IPS-NIHi7 (cell line): ENCODE measurements at regions not wholly inside any gene's neighbourhood (a gene's known extent, or its start where the extent isn't known, plus 50 kb on each side); places are given as distances from the start of the nearest gene placed in this dataset.

Source experiments
- DNase-seq: peaks from one replicate; pipeline ENCODE4 v3.0.0; 2012; ENCODE audit warnings: mixed read lengths; ENCODE audit errors: extremely low spot score

GRCh38 chr2:220424561-220424960 is 797.1 kb downstream of the SLC4A3 start:
- no peak for DNase-seq

- DNase-seq: no peak
Measured at GRCh38 chr2:220432645-220433044, 805.2 kb downstream of the SLC4A3 start.

GRCh38 chr2:220433131-220433530 is 805.7 kb downstream of the SLC4A3 start:
- DNase-seq: no peak

GRCh38 chr2:220434385-220434784 is 807.0 kb downstream of the SLC4A3 start:
- DNase-seq: no peak

- no peak for DNase-seq
Measured at GRCh38 chr2:220437938-220438337, 810.5 kb downstream of the SLC4A3 start.

GRCh38 chr2:220440731-220441130 is 813.3 kb downstream of the SLC4A3 start:
- no peak for DNase-seq

- no peak for DNase-seq
Measured at GRCh38 chr2:220441404-220441803, 814.0 kb downstream of the SLC4A3 start.

- DNase-seq: no peak
Measured at GRCh38 chr2:220442012-220442411, 814.6 kb downstream of the SLC4A3 start.

GRCh38 chr2:220445429-220446105 is 818.1 kb downstream of the SLC4A3 start:
- no peak for DNase-seq

- no peak for DNase-seq
Measured at GRCh38 chr2:220446106-220446712, 818.8 kb downstream of the SLC4A3 start.

- no peak for DNase-seq
Measured at GRCh38 chr2:220450846-220451245, 823.4 kb downstream of the SLC4A3 start.

- no peak for DNase-seq
Measured at GRCh38 chr2:220451438-220451837, 824.0 kb downstream of the SLC4A3 start.

GRCh38 chr2:220452561-220452960 is 825.1 kb downstream of the SLC4A3 start:
- no peak for DNase-seq

- DNase-seq: no peak
Measured at GRCh38 chr2:220455351-220455990, 828.0 kb downstream of the SLC4A3 start.

GRCh38 chr2:220458051-220458450 is 830.6 kb downstream of the SLC4A3 start:
- DNase-seq: no peak

GRCh38 chr2:220460257-220460985 is 833.0 kb downstream of the SLC4A3 start:
- DNase-seq: peak; percentile 39

- DNase-seq: no peak
Measured at GRCh38 chr2:220463876-220464275, 836.4 kb downstream of the SLC4A3 start.

GRCh38 chr2:220465700-220466099 is 838.3 kb downstream of the SLC4A3 start:
- no peak for DNase-seq

- no peak for DNase-seq
Measured at GRCh38 chr2:220466251-220466691, 838.8 kb downstream of the SLC4A3 start.

GRCh38 chr2:220469201-220469600 is 841.8 kb downstream of the SLC4A3 start:
- no peak for DNase-seq

GRCh38 chr2:220473611-220474010 is 846.2 kb downstream of the SLC4A3 start:
- no peak for DNase-seq

- no peak for DNase-seq
Measured at GRCh38 chr2:220476877-220477276, 849.4 kb downstream of the SLC4A3 start.
